Thoracic aorta (tissue), 2 donors: ENCODE measurements at regions not wholly inside any gene's neighbourhood (a gene's known extent, or its start where the extent isn't known, plus 50 kb on each side); places are given as distances from the start of the nearest gene placed in this dataset.

Source experiments
- ATAC-seq: fragments of 150-250 bp; one replicate; pipeline ENCODE4 v1.8.0; 2017; ENCODE audit warnings: low read depth; ENCODE audit not compliant: insufficient number of reproducible peaks, low FRiP score
- DNase-seq: peaks from one replicate; pipeline ENCODE4 v3.0.0-alpha.2; 2020; ENCODE audit warnings: low spot score
- H3K27ac ChIP-seq, 2 donors: fragments of 200-600 bp; sonication (generic); 1 replicate in 1 of 2; 2 replicates in 1 of 2; pipeline ENCODE4 v1.5.1; 2016; ENCODE audit warnings: mild to moderate bottlenecking in 2 of 2, moderate library complexity in 2 of 2
- H3K27me3 ChIP-seq: fragments of 200-600 bp; sonication (generic); replicated peaks from 2 replicates; pipeline ENCODE4 v1.6.0; 2016; ENCODE audit warnings: mild to moderate bottlenecking; ENCODE audit not compliant: insufficient read depth
- H3K36me3 ChIP-seq: fragments of 200-600 bp; sonication (generic); one replicate; pipeline ENCODE4 v1.5.1; 2016
- H3K4me1 ChIP-seq, 2 donors: fragments of 200-600 bp; sonication (generic); 1 replicate in 1 of 2; 2 replicates in 1 of 2; pipeline versions ENCODE4 v1.5.1 to v1.6.0; 2016; ENCODE audit warnings: low read depth in 2 of 2, mild to moderate bottlenecking in 1 of 2; ENCODE audit not compliant: control insufficient read depth in 1 of 2
- H3K4me3 ChIP-seq: fragments of 200-600 bp; sonication (generic); 2 replicates; pipeline ENCODE4 v1.5.1; 2016; ENCODE audit warnings: mild to moderate bottlenecking
- H3K9me3 ChIP-seq: fragments of 200-600 bp; sonication (generic); 2 replicates; pipeline ENCODE4 v1.5.1; 2016
- TF ChIP-seq, protein P1 (sequence below): fragments of 200-600 bp; sonication (generic); IDR thresholded peaks from one replicate; pipeline ENCODE4 v1.5.1; 2019; ENCODE audit warnings: antibody characterized with exemption

GRCh38 chr7:35546691-35547429, 148.1 kb downstream of the HERPUD2 start:
- no peaks in the 10 kb centered on the region for H3K27me3 ChIP-seq
- H3K36me3 ChIP-seq: no peaks in the 10 kb centered on the region
- ATAC-seq (no peak), DNase-seq (no peak)
- TF ChIP-seq, protein P1, sequence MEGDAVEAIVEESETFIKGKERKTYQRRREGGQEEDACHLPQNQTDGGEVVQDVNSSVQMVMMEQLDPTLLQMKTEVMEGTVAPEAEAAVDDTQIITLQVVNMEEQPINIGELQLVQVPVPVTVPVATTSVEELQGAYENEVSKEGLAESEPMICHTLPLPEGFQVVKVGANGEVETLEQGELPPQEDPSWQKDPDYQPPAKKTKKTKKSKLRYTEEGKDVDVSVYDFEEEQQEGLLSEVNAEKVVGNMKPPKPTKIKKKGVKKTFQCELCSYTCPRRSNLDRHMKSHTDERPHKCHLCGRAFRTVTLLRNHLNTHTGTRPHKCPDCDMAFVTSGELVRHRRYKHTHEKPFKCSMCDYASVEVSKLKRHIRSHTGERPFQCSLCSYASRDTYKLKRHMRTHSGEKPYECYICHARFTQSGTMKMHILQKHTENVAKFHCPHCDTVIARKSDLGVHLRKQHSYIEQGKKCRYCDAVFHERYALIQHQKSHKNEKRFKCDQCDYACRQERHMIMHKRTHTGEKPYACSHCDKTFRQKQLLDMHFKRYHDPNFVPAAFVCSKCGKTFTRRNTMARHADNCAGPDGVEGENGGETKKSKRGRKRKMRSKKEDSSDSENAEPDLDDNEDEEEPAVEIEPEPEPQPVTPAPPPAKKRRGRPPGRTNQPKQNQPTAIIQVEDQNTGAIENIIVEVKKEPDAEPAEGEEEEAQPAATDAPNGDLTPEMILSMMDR: no peak
- H3K27ac ChIP-seq: no peak overlapping the region
- no peaks in the 10 kb centered on the region for H3K9me3 ChIP-seq
- no peaks in the 10 kb centered on the region for H3K4me1 ChIP-seq
- no peak overlapping the region for H3K4me3 ChIP-seq

DNA sequence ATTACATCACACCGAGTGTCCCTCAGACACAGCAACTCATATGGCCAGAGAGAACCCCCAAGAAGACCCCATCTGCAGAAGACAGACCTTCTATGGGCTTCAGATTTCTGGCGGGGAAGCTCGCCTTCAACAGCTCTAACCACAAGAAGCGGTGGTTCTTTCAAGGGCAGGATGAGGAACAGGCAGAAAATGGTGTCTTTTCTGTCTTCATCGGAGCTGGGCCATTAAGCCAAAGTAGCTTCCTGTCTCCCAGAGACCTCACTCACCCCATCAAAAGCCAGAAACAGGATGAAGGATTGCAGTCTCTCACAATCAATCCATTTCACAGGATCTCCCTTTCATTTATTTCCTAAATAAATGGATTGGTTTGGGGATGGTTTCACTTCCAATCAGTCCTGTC, 149.1 kb downstream of the HERPUD2 start:
- Histone ChIP-seq H3K4me3 (no peak overlapping the region), H3K27me3 (no peaks in the 10 kb centered on the region), H3K27ac (no peak overlapping the region), H3K4me1 (no peaks in the 10 kb centered on the region), H3K9me3 (no peaks in the 10 kb centered on the region), H3K36me3 (no peaks in the 10 kb centered on the region)
- TF ChIP-seq, protein P1: no peak
- ATAC-seq: no peak
- DNase-seq: no peak

DNA sequence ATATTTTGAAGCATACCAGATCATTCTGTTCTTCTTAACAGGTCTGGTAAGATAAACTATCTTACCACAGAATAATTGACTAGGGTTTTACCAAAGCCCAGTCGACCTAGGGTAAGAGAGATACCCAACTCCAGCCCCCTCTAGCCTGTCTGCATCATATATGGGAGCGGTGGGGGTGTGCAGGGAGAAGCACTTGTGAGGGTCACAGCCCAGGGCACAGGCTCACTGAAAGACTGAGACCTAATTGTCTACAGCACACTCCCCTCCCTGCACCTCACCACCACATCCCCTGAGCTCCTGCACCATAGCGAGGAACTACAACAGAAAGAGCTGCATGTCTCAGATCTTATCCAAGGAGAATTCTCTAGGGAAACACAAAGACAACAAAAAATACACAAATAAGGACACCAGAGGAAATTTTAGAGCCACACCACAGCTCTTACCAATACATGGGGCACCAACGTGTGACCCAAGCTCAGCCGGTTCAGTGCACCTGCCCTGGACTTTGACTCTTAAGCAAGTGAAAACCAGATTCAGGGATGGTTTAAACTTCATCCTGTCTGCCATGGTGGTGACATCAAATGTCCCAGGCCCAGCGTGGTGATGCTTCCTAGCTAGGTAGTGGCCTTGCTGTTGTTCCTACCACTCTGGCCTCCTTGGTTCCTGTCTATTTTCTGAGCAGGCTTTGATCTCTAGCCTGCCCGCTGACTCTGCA, 150.8 kb downstream of the HERPUD2 start:
- ATAC-seq: no peak
- H3K9me3 ChIP-seq: no peaks in the 10 kb centered on the region
- TF ChIP-seq, protein P1: no peak
- no peaks in the 10 kb centered on the region for H3K36me3 ChIP-seq
- no peak overlapping the region for H3K4me3 ChIP-seq
- no peaks in the 10 kb centered on the region for H3K4me1 ChIP-seq
- DNase-seq: no peak
- no peaks in the 10 kb centered on the region for H3K27me3 ChIP-seq
- H3K27ac ChIP-seq: no peak overlapping the region

DNA sequence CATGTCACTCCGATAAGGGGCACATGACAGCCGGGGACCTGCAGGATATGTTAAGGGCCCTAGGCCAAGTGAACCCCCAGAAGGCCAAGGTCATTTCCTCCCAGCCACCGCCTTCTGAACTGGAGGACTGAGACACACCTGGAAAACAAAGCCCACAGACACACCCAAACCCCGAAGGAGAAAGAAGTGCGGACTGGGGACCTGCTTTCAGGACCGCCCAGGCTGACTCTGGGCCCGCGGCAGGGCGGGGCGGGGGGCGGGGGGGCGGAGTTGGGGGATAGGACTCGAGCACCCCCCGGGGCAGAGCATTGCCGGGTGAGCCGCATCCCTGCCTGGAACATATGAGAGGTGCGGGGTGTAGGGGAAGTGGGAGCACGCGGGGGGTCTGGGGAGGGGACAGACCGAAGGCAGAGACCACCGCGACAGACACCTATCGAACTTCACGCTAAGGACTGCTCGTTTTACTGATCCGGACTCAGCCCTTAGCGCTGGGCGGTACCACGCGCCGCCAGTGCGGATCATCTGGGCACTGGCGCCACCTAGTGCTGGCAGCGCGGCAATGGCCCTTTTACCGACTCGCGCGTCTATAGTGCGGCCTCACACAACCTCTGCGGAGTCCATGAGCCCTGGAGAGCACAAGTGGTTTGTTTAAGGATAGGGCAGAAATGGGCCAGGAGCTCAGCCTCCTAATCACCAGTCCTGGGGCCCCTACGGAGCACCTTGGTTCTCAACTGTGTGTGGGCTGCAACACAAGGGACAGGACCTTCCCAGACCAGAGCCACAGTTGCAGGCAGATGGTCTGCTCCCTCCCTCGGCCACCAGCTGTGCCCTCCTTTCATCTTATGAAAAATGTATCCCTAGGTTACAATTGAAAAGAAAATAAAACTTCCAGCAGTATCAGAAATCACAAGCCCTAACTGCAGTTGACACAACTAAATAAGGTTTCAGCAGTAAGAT, 157.6 kb downstream of the HERPUD2 start:
- no peak for DNase-seq
- ATAC-seq: peak; percentile 69
- TF ChIP-seq, protein P1: peak; percentile 79
- Histone ChIP-seq H3K4me1 (no peaks in the 10 kb centered on the region), H3K9me3 (no peaks in the 10 kb centered on the region), H3K36me3 (no peaks in the 10 kb centered on the region), H3K4me3 (peak overlapping the region; percentile 66), H3K27ac (no peak overlapping the region), H3K27me3 (no peaks in the 10 kb centered on the region)

GRCh38 chr7:35536396-35536826, 158.5 kb downstream of the HERPUD2 start:
- H3K4me1 ChIP-seq: no peaks in the 10 kb centered on the region
- no peak for ATAC-seq
- no peaks in the 10 kb centered on the region for H3K36me3 ChIP-seq
- no peaks in the 10 kb centered on the region for H3K9me3 ChIP-seq
- no peak overlapping the region for H3K27ac ChIP-seq
- no peak overlapping the region for H3K4me3 ChIP-seq
- no peaks in the 10 kb centered on the region for H3K27me3 ChIP-seq
- TF ChIP-seq, protein P1: no peak
- no peak for DNase-seq
